ENCODE measurements at regions not wholly inside any gene's neighbourhood (a gene's known extent, or its start where the extent isn't known, plus 50 kb on each side); places are given as distances from the start of the nearest gene placed in this dataset.

DNA sequence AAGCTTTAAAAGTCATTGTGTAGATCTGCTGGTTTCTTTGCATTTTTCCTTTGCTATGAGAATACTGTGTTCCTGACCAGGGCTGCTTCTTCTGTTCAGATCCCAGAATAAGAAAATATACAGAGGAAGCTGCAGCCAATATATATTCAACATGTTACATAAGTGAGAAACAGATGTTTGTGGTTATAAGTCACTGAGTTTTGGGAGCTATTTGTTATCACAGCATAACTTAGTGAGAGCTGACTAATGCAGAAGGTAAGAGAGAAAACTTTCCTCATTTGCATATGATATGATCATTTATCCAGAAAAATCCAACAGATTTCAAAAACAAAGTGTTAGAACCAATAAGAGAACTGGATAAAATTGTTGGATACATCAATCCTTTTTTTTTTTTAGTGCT is 136.3 kb upstream of the NR3C1 start:
- H2BK15ac ChIP-seq (ENCODE audit: low read depth, low read length): no peak overlapping the region
- no peaks in the 10 kb centered on the region for H3K79me1 ChIP-seq (ENCODE audit: insufficient read depth, low read depth, low read length, poor library complexity, severe bottlenecking)
- H4K5ac ChIP-seq (ENCODE audit: insufficient read length, low read depth, low read length): no peak overlapping the region
- H3K79me2 ChIP-seq (ENCODE audit: insufficient read depth, low read length): no peaks in the 10 kb centered on the region
- H4K8ac ChIP-seq (replicated peaks; ENCODE audit: insufficient read length, low read depth, low read length): no peak overlapping the region
- H3K4me1 ChIP-seq (ENCODE audit: insufficient read depth, low read length): no peaks in the 10 kb centered on the region
- H3K36me3 Mint-ChIP-seq (ENCODE audit: insufficient read depth in 1 of 3, low read depth in 3 of 3): peaks cover 0 to 6% (median 0%) of the 10 kb centered on the region in 3 experiments; a peak in 2 of 7 replicates
- H3T11ph ChIP-seq (ENCODE audit: low read length): no peak overlapping the region
- no peak overlapping the region for H4K91ac ChIP-seq (ENCODE audit: insufficient read length, low read depth, low read length)
- no peak overlapping the region for H3K9ac ChIP-seq (ENCODE audit: extremely low read depth, insufficient read length, low read length)
- H2BK12ac ChIP-seq (ENCODE audit: insufficient read length, low read depth, low read length): no peak overlapping the region
- H3K23ac ChIP-seq (ENCODE audit: insufficient read length, low read depth, low read length): no peak overlapping the region
- no peak overlapping the region for H3K4ac ChIP-seq (ENCODE audit: low read depth, low read length)
- no peak overlapping the region for H3K4me2 ChIP-seq (ENCODE audit: insufficient read depth, insufficient read length, low read length)
- H3K27me3 Mint-ChIP-seq (ENCODE audit: low read depth): no peaks in the 10 kb centered on the region
- no peaks in the 10 kb centered on the region for H3K9me3 ChIP-seq (ENCODE audit: control insufficient read depth, low read depth, low read length)
- no peak overlapping the region for H2AFZ ChIP-seq (ENCODE audit: low read length)
- peaks cover 21 to 22% of the 10 kb centered on the region in 2 experiments for H3K4me1 Mint-ChIP-seq
- H3K56ac ChIP-seq (ENCODE audit: insufficient read length, low read depth, low read length): no peak overlapping the region
- H3K14ac ChIP-seq (ENCODE audit: insufficient read depth, low read length): no peak overlapping the region
- H3K23me2 ChIP-seq (ENCODE audit: insufficient read length, low read depth, low read length, poor library complexity, severe bottlenecking): no peaks in the 10 kb centered on the region
- no peak overlapping the region for H3K27ac Mint-ChIP-seq
- H3K9me3 Mint-ChIP-seq: peaks cover 5% of the 10 kb centered on the region in 2 experiments; a peak in 3 of 5 replicates
- no peaks in the 10 kb centered on the region for H4K20me1 ChIP-seq (ENCODE audit: control insufficient read depth, insufficient read depth, insufficient read length)
- DNase-seq: no peak
- no peak overlapping the region for H2AK5ac ChIP-seq (ENCODE audit: insufficient read length, low read length)
- no peak overlapping the region for H3K27ac ChIP-seq (ENCODE audit: insufficient read length, low read depth, low read length)
- no peak overlapping the region for H3K18ac ChIP-seq (ENCODE audit: insufficient read length, low read depth, low read length)
- H2BK20ac ChIP-seq (ENCODE audit: low read depth, low read length, poor library complexity, severe bottlenecking): no peak overlapping the region
- no peaks in the 10 kb centered on the region for H3K27me3 ChIP-seq (ENCODE audit: insufficient read depth, low read length)
- TF ChIP-seq, protein P1, sequence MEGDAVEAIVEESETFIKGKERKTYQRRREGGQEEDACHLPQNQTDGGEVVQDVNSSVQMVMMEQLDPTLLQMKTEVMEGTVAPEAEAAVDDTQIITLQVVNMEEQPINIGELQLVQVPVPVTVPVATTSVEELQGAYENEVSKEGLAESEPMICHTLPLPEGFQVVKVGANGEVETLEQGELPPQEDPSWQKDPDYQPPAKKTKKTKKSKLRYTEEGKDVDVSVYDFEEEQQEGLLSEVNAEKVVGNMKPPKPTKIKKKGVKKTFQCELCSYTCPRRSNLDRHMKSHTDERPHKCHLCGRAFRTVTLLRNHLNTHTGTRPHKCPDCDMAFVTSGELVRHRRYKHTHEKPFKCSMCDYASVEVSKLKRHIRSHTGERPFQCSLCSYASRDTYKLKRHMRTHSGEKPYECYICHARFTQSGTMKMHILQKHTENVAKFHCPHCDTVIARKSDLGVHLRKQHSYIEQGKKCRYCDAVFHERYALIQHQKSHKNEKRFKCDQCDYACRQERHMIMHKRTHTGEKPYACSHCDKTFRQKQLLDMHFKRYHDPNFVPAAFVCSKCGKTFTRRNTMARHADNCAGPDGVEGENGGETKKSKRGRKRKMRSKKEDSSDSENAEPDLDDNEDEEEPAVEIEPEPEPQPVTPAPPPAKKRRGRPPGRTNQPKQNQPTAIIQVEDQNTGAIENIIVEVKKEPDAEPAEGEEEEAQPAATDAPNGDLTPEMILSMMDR (conservative IDR thresholded peaks at IDR 0.05): no peak
- H2BK5ac ChIP-seq (ENCODE audit: insufficient read length, low read length): no peak overlapping the region
- H3K4me3 Mint-ChIP-seq: no peak overlapping the region
- no peak overlapping the region for H2BK120ac ChIP-seq (ENCODE audit: low read depth, low read length, poor library complexity, severe bottlenecking)

All from H9 (cell line).